ENCODE measurements at regions not wholly inside any gene's neighbourhood (a gene's known extent, or its start where the extent isn't known, plus 50 kb on each side); places are given as distances from the start of the nearest gene placed in this dataset.

- intact Hi-C loops (cut with DNase I, micrococcal nuclease) = no loop called here
- no peak for TF ChIP-seq CTCF (IDR thresholded peaks at IDR 0.05)
- Histone ChIP-seq H3K4me1 (ENCODE audit: low read depth) (peaks cover 3% of the 10 kb centered on the region), H3K9me3 (no peaks in the 10 kb centered on the region), H3K4me3 (no peak overlapping the region), H3K36me3 (ENCODE audit: low read depth) (no peaks in the 10 kb centered on the region)
- DNase-seq (peak in 1 of 3 donors; percentile 45), ATAC-seq (no peak)
These were observed 579.7 kb upstream of the ZNF608 start for GRCh38 chr5:125326150-125326510.

- TF ChIP-seq CTCF (IDR thresholded peaks at IDR 0.05) = no peak
- Histone ChIP-seq H3K4me3 (no peak overlapping the region), H3K36me3 (ENCODE audit: low read depth) (no peaks in the 10 kb centered on the region), H3K9me3 (no peaks in the 10 kb centered on the region), H3K4me1 (ENCODE audit: low read depth) (peaks cover 3% of the 10 kb centered on the region)
- intact Hi-C loops (cut with DNase I, micrococcal nuclease) = no loop called here
- DNase-seq (no peak), ATAC-seq (no peak)
These were observed 581.2 kb upstream of the ZNF608 start for GRCh38 chr5:125327676-125328075.

GRCh38 chr5:125331987-125332598, 585.7 kb upstream of the ZNF608 start:
- DNase-seq (no peak), ATAC-seq (no peak)
- Histone ChIP-seq H3K4me1 (ENCODE audit: low read depth) (no peaks in the 10 kb centered on the region), H3K36me3 (ENCODE audit: low read depth) (no peaks in the 10 kb centered on the region), H3K4me3 (no peak overlapping the region), H3K9me3 (no peaks in the 10 kb centered on the region)
- intact Hi-C loops (cut with DNase I, micrococcal nuclease) = no loop called here
- TF ChIP-seq CTCF (IDR thresholded peaks at IDR 0.05) = no peak

GRCh38 chr5:125333416-125333815, 587.0 kb upstream of the ZNF608 start:
- DNase-seq (no peak), ATAC-seq (no peak)
- Histone ChIP-seq H3K4me3 (no peak overlapping the region), H3K36me3 (ENCODE audit: low read depth) (no peaks in the 10 kb centered on the region), H3K9me3 (no peaks in the 10 kb centered on the region), H3K4me1 (ENCODE audit: low read depth) (no peaks in the 10 kb centered on the region)
- no peak for TF ChIP-seq CTCF (IDR thresholded peaks at IDR 0.05)
- intact Hi-C loops (cut with DNase I, micrococcal nuclease) = no loop called here

GRCh38 chr5:125336401-125336800, 590.0 kb upstream of the ZNF608 start:
- ATAC-seq = no peak
- TF ChIP-seq CTCF (IDR thresholded peaks at IDR 0.05) = no peak
- intact Hi-C loops (cut with DNase I, micrococcal nuclease) = no loop called here

GRCh38 chr5:125337294-125337693, 590.9 kb upstream of the ZNF608 start:
- intact Hi-C loops (cut with DNase I, micrococcal nuclease) = no loop called here
- no peak overlapping the region for H3K4me3 ChIP-seq
- ATAC-seq = no peak

More at GRCh38 chr5:125336401-125336800, 590.0 kb upstream of the ZNF608 start:
- H3K4me1 ChIP-seq (ENCODE audit: low read depth) = no peaks in the 10 kb centered on the region
- H3K36me3 ChIP-seq (ENCODE audit: low read depth) = no peaks in the 10 kb centered on the region
- no peak for DNase-seq
- no peak overlapping the region for H3K4me3 ChIP-seq
- H3K9me3 ChIP-seq = no peaks in the 10 kb centered on the region

More at GRCh38 chr5:125337294-125337693, 590.9 kb upstream of the ZNF608 start:
- H3K4me1 ChIP-seq (ENCODE audit: low read depth) = no peaks in the 10 kb centered on the region
- TF ChIP-seq CTCF (IDR thresholded peaks at IDR 0.05) = no peak
- H3K9me3 ChIP-seq = no peaks in the 10 kb centered on the region
- no peak for DNase-seq
- H3K36me3 ChIP-seq (ENCODE audit: low read depth) = no peaks in the 10 kb centered on the region

All from mucosa of descending colon (tissue), 3 donors.